ENCODE measurements at regions not wholly inside any gene's neighbourhood (a gene's known extent, or its start where the extent isn't known, plus 50 kb on each side); places are given as distances from the start of the nearest gene placed in this dataset.

GRCh38 chr2:65675350-65675749, 243.0 kb upstream of the SPRED2 start:
- H3K36me3 ChIP-seq (replicated peaks): no peaks in the 10 kb centered on the region
- no peaks in the 10 kb centered on the region for H3K4me1 ChIP-seq
- in situ Hi-C loops (cut with MboI; ENCODE audit: low sequenced_read_pairs): no loop called here
- DNase-seq (ENCODE audit: low spot score in 2 of 2): no peak
- H3K9me3 ChIP-seq: no peaks in the 10 kb centered on the region; the same call in 1 of the 2 replicates
- no peaks in the 10 kb centered on the region for H3K27me3 ChIP-seq (ENCODE audit: low read depth)
- no peak overlapping the region for H3K4me3 ChIP-seq

- no peaks in the 10 kb centered on the region for H3K36me3 ChIP-seq (replicated peaks)
- DNase-seq (ENCODE audit: low spot score in 2 of 2): no peak
- in situ Hi-C loops (cut with MboI; ENCODE audit: low sequenced_read_pairs): no loop called here
These were observed 239.4 kb upstream of the SPRED2 start for GRCh38 chr2:65671670-65672242.

GRCh38 chr2:65669574-65669973, 237.2 kb upstream of the SPRED2 start:
- no peaks in the 10 kb centered on the region for H3K4me1 ChIP-seq
- peaks cover 6% of the 10 kb centered on the region; the same call in 1 of the 2 replicates for H3K9me3 ChIP-seq
- in situ Hi-C loops (cut with MboI; ENCODE audit: low sequenced_read_pairs): no loop called here
- no peaks in the 10 kb centered on the region; the same call in 1 of the 2 replicates for H3K27me3 ChIP-seq (ENCODE audit: low read depth)
- no peak for DNase-seq (ENCODE audit: low spot score in 2 of 2)
- H3K36me3 ChIP-seq (replicated peaks): no peaks in the 10 kb centered on the region
- H3K4me3 ChIP-seq: no peak overlapping the region

More at GRCh38 chr2:65671670-65672242, 239.4 kb upstream of the SPRED2 start:
- peaks cover 6% of the 10 kb centered on the region for H3K9me3 ChIP-seq
- no peak overlapping the region for H3K4me3 ChIP-seq
- no peaks in the 10 kb centered on the region for H3K4me1 ChIP-seq
- no peaks in the 10 kb centered on the region for H3K27me3 ChIP-seq (ENCODE audit: low read depth)

- H3K36me3 ChIP-seq (replicated peaks): no peaks in the 10 kb centered on the region
- H3K9me3 ChIP-seq: peaks cover 6% of the 10 kb centered on the region; the same call in 1 of the 2 replicates
- no peaks in the 10 kb centered on the region for H3K4me1 ChIP-seq
- no peak for DNase-seq (ENCODE audit: low spot score in 2 of 2)
- no peak overlapping the region for H3K4me3 ChIP-seq
- in situ Hi-C loops (cut with MboI; ENCODE audit: low sequenced_read_pairs): no loop called here
- peaks cover 3% of the 10 kb centered on the region; the same call in 1 of the 2 replicates for H3K27me3 ChIP-seq (ENCODE audit: low read depth)
These were observed 236.3 kb upstream of the SPRED2 start for GRCh38 chr2:65668744-65669143.

GRCh38 chr2:65666156-65666725, 233.8 kb upstream of the SPRED2 start:
- DNase-seq (ENCODE audit: low spot score in 2 of 2): no peak
- no peaks in the 10 kb centered on the region for H3K4me1 ChIP-seq
- peaks cover 10% of the 10 kb centered on the region for H3K27me3 ChIP-seq (ENCODE audit: low read depth)
- peaks cover 6% of the 10 kb centered on the region; the same call in 1 of the 2 replicates for H3K9me3 ChIP-seq
- no peak overlapping the region for H3K4me3 ChIP-seq
- no peaks in the 10 kb centered on the region for H3K36me3 ChIP-seq (replicated peaks)
- in situ Hi-C loops (cut with MboI; ENCODE audit: low sequenced_read_pairs): no loop called here

GRCh38 chr2:65664931-65665330, 232.5 kb upstream of the SPRED2 start:
- H3K36me3 ChIP-seq (replicated peaks): no peaks in the 10 kb centered on the region
- H3K4me1 ChIP-seq: no peaks in the 10 kb centered on the region
- H3K4me3 ChIP-seq: no peak overlapping the region
- no peak for DNase-seq (ENCODE audit: low spot score in 2 of 2)
- H3K9me3 ChIP-seq: peaks cover 6% of the 10 kb centered on the region; the same call in 1 of the 2 replicates
- H3K27me3 ChIP-seq (ENCODE audit: low read depth): peaks cover 10% of the 10 kb centered on the region
- in situ Hi-C loops (cut with MboI; ENCODE audit: low sequenced_read_pairs): no loop called here

GRCh38 chr2:65663831-65664407, 231.5 kb upstream of the SPRED2 start:
- in situ Hi-C loops (cut with MboI; ENCODE audit: low sequenced_read_pairs): no loop called here
- peaks cover 10% of the 10 kb centered on the region for H3K27me3 ChIP-seq (ENCODE audit: low read depth)
- peaks cover 4% of the 10 kb centered on the region; the same call in 1 of the 2 replicates for H3K9me3 ChIP-seq
- H3K36me3 ChIP-seq (replicated peaks): no peaks in the 10 kb centered on the region
- no peak for DNase-seq (ENCODE audit: low spot score in 2 of 2)
- H3K4me1 ChIP-seq: no peaks in the 10 kb centered on the region
- H3K4me3 ChIP-seq: no peak overlapping the region

GRCh38 chr2:65662654-65663432, 230.4 kb upstream of the SPRED2 start:
- Histone ChIP-seq H3K36me3 (replicated peaks) (no peaks in the 10 kb centered on the region), H3K27me3 (ENCODE audit: low read depth) (peaks cover 10% of the 10 kb centered on the region), H3K9me3 (no peaks in the 10 kb centered on the region), H3K4me1 (no peaks in the 10 kb centered on the region), H3K4me3 (no peak overlapping the region)
- in situ Hi-C loops (cut with MboI; ENCODE audit: low sequenced_read_pairs): no loop called here
- no peak for DNase-seq (ENCODE audit: low spot score in 2 of 2)

- H3K4me3 ChIP-seq: no peak overlapping the region
- H3K4me1 ChIP-seq: no peaks in the 10 kb centered on the region
- H3K36me3 ChIP-seq (replicated peaks): no peaks in the 10 kb centered on the region
- no peaks in the 10 kb centered on the region for H3K9me3 ChIP-seq
- in situ Hi-C loops (cut with MboI; ENCODE audit: low sequenced_read_pairs): no loop called here
- no peak for DNase-seq (ENCODE audit: low spot score in 2 of 2)
- peaks cover 10% of the 10 kb centered on the region for H3K27me3 ChIP-seq (ENCODE audit: low read depth)
These were observed 229.7 kb upstream of the SPRED2 start for GRCh38 chr2:65661980-65662653.

GRCh38 chr2:65660340-65660739, 227.9 kb upstream of the SPRED2 start:
- Histone ChIP-seq H3K27me3 (ENCODE audit: low read depth) (peaks cover 10% of the 10 kb centered on the region), H3K4me1 (peaks cover 5% of the 10 kb centered on the region; the same call in 1 of the 2 replicates), H3K36me3 (replicated peaks) (no peaks in the 10 kb centered on the region), H3K4me3 (no peak overlapping the region), H3K9me3 (no peaks in the 10 kb centered on the region)
- in situ Hi-C loops (cut with MboI; ENCODE audit: low sequenced_read_pairs): no loop called here
- DNase-seq (ENCODE audit: low spot score in 2 of 2): no peak

GRCh38 chr2:65658881-65659280, 226.5 kb upstream of the SPRED2 start:
- in situ Hi-C loops (cut with MboI; ENCODE audit: low sequenced_read_pairs): no loop called here
- Histone ChIP-seq H3K9me3 (no peaks in the 10 kb centered on the region), H3K4me1 (peaks cover 5% of the 10 kb centered on the region; the same call in 1 of the 2 replicates), H3K36me3 (replicated peaks) (no peaks in the 10 kb centered on the region), H3K4me3 (no peak overlapping the region), H3K27me3 (ENCODE audit: low read depth) (peaks cover 7% of the 10 kb centered on the region)
- no peak for DNase-seq (ENCODE audit: low spot score in 2 of 2)

GRCh38 chr2:65658266-65658665, 225.9 kb upstream of the SPRED2 start:
- Histone ChIP-seq H3K4me3 (no peak overlapping the region), H3K4me1 (peaks cover 5% of the 10 kb centered on the region; the same call in 1 of the 2 replicates), H3K36me3 (replicated peaks) (no peaks in the 10 kb centered on the region), H3K9me3 (no peaks in the 10 kb centered on the region), H3K27me3 (ENCODE audit: low read depth) (peaks cover 7% of the 10 kb centered on the region)
- in situ Hi-C loops (cut with MboI; ENCODE audit: low sequenced_read_pairs): no loop called here
- no peak for DNase-seq (ENCODE audit: low spot score in 2 of 2)

GRCh38 chr2:65656160-65656718, 223.8 kb upstream of the SPRED2 start:
- Histone ChIP-seq H3K27me3 (ENCODE audit: low read depth) (no peaks in the 10 kb centered on the region; the same call in none of the 2 replicates), H3K36me3 (replicated peaks) (no peaks in the 10 kb centered on the region), H3K9me3 (no peaks in the 10 kb centered on the region), H3K4me3 (no peak overlapping the region), H3K4me1 (peaks cover 5% of the 10 kb centered on the region; the same call in 1 of the 2 replicates)
- DNase-seq (ENCODE audit: low spot score in 2 of 2): no peak
- in situ Hi-C loops (cut with MboI; ENCODE audit: low sequenced_read_pairs): no loop called here
